Subcutaneous abdominal adipose tissue (tissue), 5 donors: ENCODE measurements at regions not wholly inside any gene's neighbourhood (a gene's known extent, or its start where the extent isn't known, plus 50 kb on each side); places are given as distances from the start of the nearest gene placed in this dataset.

ENCODE experiments used
- H3K27ac ChIP-seq: one replicate; pipeline ENCODE4 v1.7.0; 2013; ENCODE audit warnings: low read depth, mild to moderate bottlenecking, inconsistent platforms, low read length, moderate library complexity
- H3K27me3 ChIP-seq, 5 donors: one replicate each; pipeline ENCODE4 v1.7.0; 2013; ENCODE audit warnings: low read length in 5 of 5, inconsistent platforms in 1 of 5; ENCODE audit not compliant: control insufficient read depth in 5 of 5, insufficient read depth in 4 of 5
- H3K36me3 ChIP-seq, 5 donors: one replicate each; pipeline ENCODE4 v1.7.0; 2013; ENCODE audit warnings: low read length in 5 of 5; ENCODE audit not compliant: control insufficient read depth in 5 of 5, insufficient read depth in 5 of 5
- H3K4me1 ChIP-seq, 5 donors: one replicate each; pipeline ENCODE4 v1.7.0; 2013; ENCODE audit warnings: low read length in 5 of 5, mild to moderate bottlenecking in 3 of 5, moderate library complexity in 1 of 5; ENCODE audit not compliant: control insufficient read depth in 5 of 5, insufficient read depth in 5 of 5
- H3K4me3 ChIP-seq, 5 donors: one replicate each; pipeline ENCODE4 v1.7.0; 2013; ENCODE audit warnings: low read length in 5 of 5, low read depth in 1 of 5
- H3K9ac ChIP-seq, 5 donors: one replicate each; pipeline ENCODE4 v1.7.0; 2013; ENCODE audit warnings: low read length in 5 of 5, mild to moderate bottlenecking in 4 of 5, moderate library complexity in 3 of 5
- H3K9me3 ChIP-seq, 5 donors: one replicate each; pipeline ENCODE4 v1.7.0; 2013; ENCODE audit warnings: low read length in 5 of 5; ENCODE audit not compliant: control insufficient read depth in 5 of 5
- donor health status: healthy.
- donor health status: healthy.
- donor health status: healthy.
- donor health status: healthy.
- donor health status: healthy.

- no peaks in the 10 kb centered on the region for H3K27me3 ChIP-seq
- H3K36me3 ChIP-seq: no peaks in the 10 kb centered on the region
- H3K27ac ChIP-seq: no peak overlapping the region
These were observed 300.1 kb downstream of the TSN start for GRCh38 chr2:122055521-122055931.

GRCh38 chr2:122056853-122057252, 301.4 kb downstream of the TSN start:
- Histone ChIP-seq H3K9me3 (no peaks in the 10 kb centered on the region), H3K9ac (no peak overlapping the region), H3K27ac (no peak overlapping the region), H3K36me3 (no peaks in the 10 kb centered on the region), H3K27me3 (no peaks in the 10 kb centered on the region), H3K4me3 (no peak overlapping the region), H3K4me1 (no peaks in the 10 kb centered on the region)

More at GRCh38 chr2:122055521-122055931, 300.1 kb downstream of the TSN start:
- Histone ChIP-seq H3K4me1 (no peaks in the 10 kb centered on the region), H3K9me3 (no peaks in the 10 kb centered on the region), H3K9ac (no peak overlapping the region), H3K4me3 (no peak overlapping the region)

GRCh38 chr2:122061206-122061605, 305.8 kb downstream of the TSN start:
- H3K36me3 ChIP-seq: no peaks in the 10 kb centered on the region
- no peak overlapping the region for H3K9ac ChIP-seq
- H3K4me1 ChIP-seq: no peaks in the 10 kb centered on the region
- no peak overlapping the region for H3K4me3 ChIP-seq
- no peaks in the 10 kb centered on the region for H3K27me3 ChIP-seq
- no peaks in the 10 kb centered on the region for H3K9me3 ChIP-seq
- H3K27ac ChIP-seq: no peak overlapping the region

GRCh38 chr2:122061831-122062230, 306.4 kb downstream of the TSN start:
- H3K27me3 ChIP-seq: no peaks in the 10 kb centered on the region
- H3K4me1 ChIP-seq: no peaks in the 10 kb centered on the region
- H3K4me3 ChIP-seq: no peak overlapping the region
- no peak overlapping the region for H3K27ac ChIP-seq
- no peaks in the 10 kb centered on the region for H3K36me3 ChIP-seq
- no peaks in the 10 kb centered on the region for H3K9me3 ChIP-seq
- H3K9ac ChIP-seq: no peak overlapping the region

GRCh38 chr2:122062506-122062905, 307.1 kb downstream of the TSN start:
- Histone ChIP-seq H3K4me1 (no peaks in the 10 kb centered on the region), H3K4me3 (no peak overlapping the region), H3K9ac (no peak overlapping the region), H3K27ac (no peak overlapping the region), H3K9me3 (no peaks in the 10 kb centered on the region), H3K27me3 (no peaks in the 10 kb centered on the region), H3K36me3 (no peaks in the 10 kb centered on the region)

- H3K27ac ChIP-seq: no peak overlapping the region
- no peaks in the 10 kb centered on the region for H3K4me1 ChIP-seq
- H3K9ac ChIP-seq: no peak overlapping the region
- H3K4me3 ChIP-seq: no peak overlapping the region
- no peaks in the 10 kb centered on the region for H3K27me3 ChIP-seq
- H3K36me3 ChIP-seq: no peaks in the 10 kb centered on the region
- H3K9me3 ChIP-seq: no peaks in the 10 kb centered on the region
These were observed 308.3 kb downstream of the TSN start for GRCh38 chr2:122063716-122064115.

- Histone ChIP-seq H3K9ac (no peak overlapping the region), H3K36me3 (no peaks in the 10 kb centered on the region), H3K4me1 (no peaks in the 10 kb centered on the region), H3K9me3 (no peaks in the 10 kb centered on the region), H3K27ac (no peak overlapping the region), H3K4me3 (no peak overlapping the region), H3K27me3 (no peaks in the 10 kb centered on the region)
These were observed 314.8 kb downstream of the TSN start for GRCh38 chr2:122070241-122070731.

- Histone ChIP-seq H3K4me1 (no peaks in the 10 kb centered on the region), H3K36me3 (no peaks in the 10 kb centered on the region), H3K27ac (no peak overlapping the region), H3K27me3 (no peaks in the 10 kb centered on the region), H3K9me3 (no peaks in the 10 kb centered on the region), H3K9ac (no peak overlapping the region), H3K4me3 (no peak overlapping the region)
These were observed 317.2 kb downstream of the TSN start for GRCh38 chr2:122072666-122073065.

- no peak overlapping the region for H3K9ac ChIP-seq
- peaks cover 0 to 2% (median 0%) of the 10 kb centered on the region in 5 donors for H3K9me3 ChIP-seq
- no peaks in the 10 kb centered on the region for H3K27me3 ChIP-seq
- H3K36me3 ChIP-seq: no peaks in the 10 kb centered on the region
- no peak overlapping the region for H3K4me3 ChIP-seq
- H3K27ac ChIP-seq: no peak overlapping the region
- H3K4me1 ChIP-seq: peaks cover 0 to 4% (median 0%) of the 10 kb centered on the region in 5 donors
These were observed 318.8 kb downstream of the TSN start for GRCh38 chr2:122074201-122074600.

GRCh38 chr2:122075381-122075780, 319.9 kb downstream of the TSN start:
- Histone ChIP-seq H3K27ac (no peak overlapping the region), H3K9me3 (peaks cover 0 to 2% (median 0%) of the 10 kb centered on the region in 5 donors), H3K27me3 (no peaks in the 10 kb centered on the region), H3K36me3 (no peaks in the 10 kb centered on the region), H3K4me1 (peaks cover 0 to 4% (median 0%) of the 10 kb centered on the region in 5 donors), H3K9ac (no peak overlapping the region), H3K4me3 (no peak overlapping the region)

GRCh38 chr2:122077114-122077513, 321.7 kb downstream of the TSN start:
- Histone ChIP-seq H3K36me3 (no peaks in the 10 kb centered on the region), H3K4me1 (peaks cover 0 to 4% (median 0%) of the 10 kb centered on the region in 5 donors), H3K9ac (no peak overlapping the region), H3K4me3 (no peak overlapping the region), H3K9me3 (peaks cover 0 to 2% (median 0%) of the 10 kb centered on the region in 5 donors), H3K27ac (no peak overlapping the region), H3K27me3 (no peaks in the 10 kb centered on the region)
